CD4-positive, alpha-beta T cell treated with Interleukin-1 beta for 1 hour (primary cell): ENCODE measurements at regions not wholly inside any gene's neighbourhood (a gene's known extent, or its start where the extent isn't known, plus 50 kb on each side); places are given as distances from the start of the nearest gene placed in this dataset.
"Not testable (repeated sequence)": the region's sequence is repeated elsewhere in the genome, so short reads cannot be mapped to it uniquely, and the experiment has no call there.

Experiments
- DNase-seq, 2 donors: peaks; one replicate each; pipeline ENCODE4 v3.0.0-alpha.2; 2020 to 2022

- no peak for DNase-seq
Measured at GRCh38 chr4:137949746-137950145, 292.4 kb downstream of the SLC7A11 start.

- no peak for DNase-seq
Measured at GRCh38 chr4:137946453-137947174, 295.5 kb downstream of the SLC7A11 start.

- not testable (repeated sequence) for DNase-seq
Measured at GRCh38 chr4:137942815-137943214, 299.3 kb downstream of the SLC7A11 start.

GRCh38 chr4:137942015-137942515 lies 300.1 kb downstream of the SLC7A11 start:
- DNase-seq = not testable (repeated sequence)

- DNase-seq = no peak
Measured at GRCh38 chr4:137934911-137935310, 307.2 kb downstream of the SLC7A11 start.

- DNase-seq = no peak
Measured at GRCh38 chr4:137934046-137934445, 308.1 kb downstream of the SLC7A11 start.

- DNase-seq = no peak
Measured at GRCh38 chr4:137927972-137928371, 314.2 kb downstream of the SLC7A11 start.

- no peak for DNase-seq
Measured at GRCh38 chr4:137923494-137923893, 318.7 kb downstream of the SLC7A11 start.

- DNase-seq = no peak
Measured at GRCh38 chr4:137922721-137923120, 319.4 kb downstream of the SLC7A11 start.

GRCh38 chr4:137909529-137910309 lies 332.4 kb downstream of the SLC7A11 start:
- DNase-seq = no peak

GRCh38 chr4:137905930-137906329 lies 336.2 kb downstream of the SLC7A11 start:
- no peak for DNase-seq

GRCh38 chr4:137901114-137901513 lies 341.0 kb downstream of the SLC7A11 start:
- DNase-seq = no peak

- DNase-seq = no peak
Measured at GRCh38 chr4:137896221-137896737, 345.9 kb downstream of the SLC7A11 start.

- not testable (repeated sequence) for DNase-seq
Measured at GRCh38 chr4:137895515-137895914, 346.6 kb downstream of the SLC7A11 start.

GRCh38 chr4:137892134-137892533 lies 350.0 kb downstream of the SLC7A11 start:
- no peak for DNase-seq

GRCh38 chr4:137890812-137891211 lies 351.3 kb downstream of the SLC7A11 start:
- DNase-seq = no peak

GRCh38 chr4:137881641-137882040 lies 349.3 kb upstream of the PCDH18 start:
- DNase-seq = no peak

GRCh38 chr4:137868067-137868466 lies 335.8 kb upstream of the PCDH18 start:
- not testable (repeated sequence) for DNase-seq

- no peak for DNase-seq
Measured at GRCh38 chr4:137866671-137867070, 334.4 kb upstream of the PCDH18 start.

GRCh38 chr4:137861682-137862081 lies 329.4 kb upstream of the PCDH18 start:
- no peak for DNase-seq

- no peak for DNase-seq
Measured at GRCh38 chr4:137853424-137853823, 321.1 kb upstream of the PCDH18 start.

- DNase-seq = no peak
Measured at GRCh38 chr4:137852326-137852725, 320.0 kb upstream of the PCDH18 start.

- DNase-seq = no peak
Measured at GRCh38 chr4:137851435-137851834, 319.1 kb upstream of the PCDH18 start.

GRCh38 chr4:137827945-137828344 lies 295.7 kb upstream of the PCDH18 start:
- DNase-seq = not testable (repeated sequence)
